SK-N-SH treated with all-trans-retinoic acid at 6 μM for 48 hours (cell line): ENCODE measurements at regions not wholly inside any gene's neighbourhood (a gene's known extent, or its start where the extent isn't known, plus 50 kb on each side); places are given as distances from the start of the nearest gene placed in this dataset.

Experiments used
- ATAC-seq: fragments of 200-7000 bp; cut with Tn5 transposase; 3 replicates; pipeline ENCODE4 v1.9.1; 2020; ENCODE audit warnings: mild to moderate bottlenecking, moderate library complexity
- ARNTL ChIP-seq: fragments of 450-650 bp; formaldehyde crosslinking; IDR thresholded peaks from 2 replicates; pipeline ENCODE4 v1.5.0; 2020; ENCODE audit warnings: low read depth, mild to moderate bottlenecking, moderate library complexity, borderline replicate concordance
- BACH2 ChIP-seq: fragments of 250-450 bp; sonication (Bioruptor Pico); IDR thresholded peaks from 2 replicates; pipeline ENCODE4 v1.9.0; 2021; ENCODE audit warnings: mild to moderate bottlenecking, borderline replicate concordance
- CSDC2 ChIP-seq: fragments of 250-450 bp; sonication (Bioruptor Pico); IDR thresholded peaks from 2 replicates; pipeline ENCODE4 v1.5.0; 2020; ENCODE audit warnings: mild to moderate bottlenecking, moderate library complexity
- ESRRG ChIP-seq: fragments of 250-450 bp; sonication (Bioruptor Pico); IDR thresholded peaks from 2 replicates; pipeline ENCODE4 v1.6.1; 2021; ENCODE audit warnings: mild to moderate bottlenecking
- GLIS3 ChIP-seq: fragments of 250-450 bp; sonication (Bioruptor Pico); IDR thresholded peaks from 2 replicates; pipeline ENCODE4 v1.5.0; 2020; ENCODE audit warnings: mild to moderate bottlenecking, moderate library complexity
- ISL1 ChIP-seq: fragments of 250-450 bp; sonication (Bioruptor Pico); IDR thresholded peaks from 2 replicates; pipeline ENCODE4 v2.1.2; 2022; ENCODE audit warnings: mild to moderate bottlenecking, moderate library complexity
- OSR1 ChIP-seq: fragments of 250-450 bp; sonication (Bioruptor Pico); IDR thresholded peaks from 2 replicates; pipeline ENCODE4 v1.8.0; 2022; ENCODE audit warnings: moderate library complexity, mild to moderate bottlenecking, inconsistent platforms
- PPARA ChIP-seq: fragments of 250-450 bp; sonication (Bioruptor Pico); IDR thresholded peaks from 2 replicates; pipeline ENCODE4 v1.5.0; 2020; ENCODE audit warnings: mild to moderate bottlenecking, borderline replicate concordance
- RARB ChIP-seq: fragments of 250-450 bp; sonication (Bioruptor Pico); IDR thresholded peaks from 2 replicates; pipeline ENCODE4 v1.8.0; 2021; ENCODE audit warnings: mild to moderate bottlenecking, moderate library complexity
- SNAI2 ChIP-seq: fragments of 250-450 bp; sonication (Bioruptor Pico); IDR thresholded peaks from 2 replicates; pipeline ENCODE4 v1.5.0; 2020; ENCODE audit warnings: mild to moderate bottlenecking, moderate library complexity
- TCF4 ChIP-seq: fragments of 250-450 bp; sonication (Bioruptor Pico); IDR thresholded peaks from 2 replicates; pipeline ENCODE4 v1.8.0; 2021; ENCODE audit warnings: mild to moderate bottlenecking, moderate library complexity, borderline replicate concordance
- TOX ChIP-seq: fragments of 250-450 bp; sonication (Bioruptor Pico); IDR thresholded peaks from 2 replicates; pipeline ENCODE4 v1.8.0; 2021; ENCODE audit warnings: mild to moderate bottlenecking, moderate library complexity, borderline replicate concordance
- ZC3H10 ChIP-seq: fragments of 250-450 bp; sonication (Bioruptor Pico); IDR thresholded peaks from 2 replicates; pipeline ENCODE4 v1.5.1; 2021; ENCODE audit warnings: mild to moderate bottlenecking, moderate library complexity
- ZFP30 ChIP-seq: fragments of 450-650 bp; formaldehyde crosslinking; IDR thresholded peaks from 2 replicates; pipeline ENCODE4 v1.5.0; 2022; ENCODE audit warnings: mild to moderate bottlenecking, moderate library complexity
- ZNF70 ChIP-seq: fragments of 450-650 bp; formaldehyde crosslinking; IDR thresholded peaks from 2 replicates; pipeline ENCODE4 v1.5.0; 2020; ENCODE audit warnings: mild to moderate bottlenecking, moderate library complexity
- ZNF8 ChIP-seq: fragments of 450-650 bp; formaldehyde crosslinking; IDR thresholded peaks from 2 replicates; pipeline ENCODE4 v1.5.0; 2020; ENCODE audit warnings: mild to moderate bottlenecking, moderate library complexity
- TF ChIP-seq, protein P1 (sequence below): fragments of 250-450 bp; sonication (Bioruptor Pico); IDR thresholded peaks from 2 replicates; pipeline ENCODE4 v1.5.1; 2020; ENCODE audit warnings: low read depth, mild to moderate bottlenecking, moderate library complexity
- TF ChIP-seq, protein P2 (sequence below): fragments of 250-450 bp; sonication (Bioruptor Pico); IDR thresholded peaks from 2 replicates; pipeline ENCODE4 v1.8.0; 2021; ENCODE audit warnings: low read depth, mild to moderate bottlenecking, moderate library complexity, borderline replicate concordance
- TF ChIP-seq, protein P3 (sequence below): fragments of 250-450 bp; sonication (Bioruptor Pico); IDR thresholded peaks from 2 replicates; pipeline ENCODE4 v1.8.0; 2020; ENCODE audit warnings: mild to moderate bottlenecking, moderate library complexity, borderline replicate concordance
- TF ChIP-seq, protein P4 (sequence below): fragments of 250-450 bp; sonication (Bioruptor Pico); IDR thresholded peaks from 2 replicates; pipeline ENCODE4 v1.5.1; 2021; ENCODE audit warnings: mild to moderate bottlenecking, moderate library complexity
- TF ChIP-seq, protein P5 (sequence below): fragments of 250-450 bp; sonication (Bioruptor Pico); IDR thresholded peaks from 2 replicates; pipeline ENCODE4 v1.5.0; 2020; ENCODE audit warnings: mild to moderate bottlenecking, moderate library complexity

DNA sequence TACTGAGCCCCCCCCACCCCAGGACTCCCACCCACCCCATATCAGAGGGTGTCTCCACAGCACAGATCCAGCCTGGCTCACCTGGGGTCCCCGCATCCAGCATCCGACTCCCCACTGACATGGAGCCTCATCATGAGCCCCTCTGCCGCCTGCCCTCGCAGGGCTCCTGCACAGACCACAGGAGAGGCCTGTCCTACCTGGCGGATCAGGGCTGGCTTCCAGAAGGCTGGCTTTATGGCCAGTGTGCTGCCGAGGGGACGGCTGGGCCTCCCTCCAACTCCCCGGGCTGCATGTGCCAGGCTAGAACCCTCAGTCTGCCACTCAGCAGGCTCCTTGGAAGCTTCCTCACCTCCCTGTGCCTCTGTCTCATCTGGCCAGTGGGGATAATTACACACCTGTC is 119.0 kb downstream of the RFLNA start:
- ATAC-seq, result no peak
- TF ChIP-seq ESRRG (CRISPR knock-in tag) (no peak), ZNF70 (CRISPR knock-in tag) (no peak), SNAI2 (CRISPR knock-in tag) (no peak), ZFP30 (CRISPR knock-in tag) (no peak), RARB (no peak), ARNTL (CRISPR knock-in tag) (no peak), ZNF8 (no peak)
- TF ChIP-seq, protein P1, sequence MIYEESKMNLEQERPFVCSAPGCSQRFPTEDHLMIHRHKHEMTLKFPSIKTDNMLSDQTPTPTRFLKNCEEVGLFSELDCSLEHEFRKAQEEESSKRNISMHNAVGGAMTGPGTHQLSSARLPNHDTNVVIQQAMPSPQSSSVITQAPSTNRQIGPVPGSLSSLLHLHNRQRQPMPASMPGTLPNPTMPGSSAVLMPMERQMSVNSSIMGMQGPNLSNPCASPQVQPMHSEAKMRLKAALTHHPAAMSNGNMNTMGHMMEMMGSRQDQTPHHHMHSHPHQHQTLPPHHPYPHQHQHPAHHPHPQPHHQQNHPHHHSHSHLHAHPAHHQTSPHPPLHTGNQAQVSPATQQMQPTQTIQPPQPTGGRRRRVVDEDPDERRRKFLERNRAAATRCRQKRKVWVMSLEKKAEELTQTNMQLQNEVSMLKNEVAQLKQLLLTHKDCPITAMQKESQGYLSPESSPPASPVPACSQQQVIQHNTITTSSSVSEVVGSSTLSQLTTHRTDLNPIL (CRISPR knock-in tag), result no peak
- TF ChIP-seq, protein P2, sequence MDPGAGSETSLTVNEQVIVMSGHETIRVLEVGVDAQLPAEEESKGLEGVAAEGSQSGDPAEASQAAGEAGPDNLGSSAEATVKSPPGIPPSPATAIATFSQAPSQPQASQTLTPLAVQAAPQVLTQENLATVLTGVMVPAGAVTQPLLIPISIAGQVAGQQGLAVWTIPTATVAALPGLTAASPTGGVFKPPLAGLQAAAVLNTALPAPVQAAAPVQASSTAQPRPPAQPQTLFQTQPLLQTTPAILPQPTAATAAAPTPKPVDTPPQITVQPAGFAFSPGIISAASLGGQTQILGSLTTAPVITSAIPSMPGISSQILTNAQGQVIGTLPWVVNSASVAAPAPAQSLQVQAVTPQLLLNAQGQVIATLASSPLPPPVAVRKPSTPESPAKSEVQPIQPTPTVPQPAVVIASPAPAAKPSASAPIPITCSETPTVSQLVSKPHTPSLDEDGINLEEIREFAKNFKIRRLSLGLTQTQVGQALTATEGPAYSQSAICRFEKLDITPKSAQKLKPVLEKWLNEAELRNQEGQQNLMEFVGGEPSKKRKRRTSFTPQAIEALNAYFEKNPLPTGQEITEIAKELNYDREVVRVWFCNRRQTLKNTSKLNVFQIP, result no peak
- TF ChIP-seq, protein P3, sequence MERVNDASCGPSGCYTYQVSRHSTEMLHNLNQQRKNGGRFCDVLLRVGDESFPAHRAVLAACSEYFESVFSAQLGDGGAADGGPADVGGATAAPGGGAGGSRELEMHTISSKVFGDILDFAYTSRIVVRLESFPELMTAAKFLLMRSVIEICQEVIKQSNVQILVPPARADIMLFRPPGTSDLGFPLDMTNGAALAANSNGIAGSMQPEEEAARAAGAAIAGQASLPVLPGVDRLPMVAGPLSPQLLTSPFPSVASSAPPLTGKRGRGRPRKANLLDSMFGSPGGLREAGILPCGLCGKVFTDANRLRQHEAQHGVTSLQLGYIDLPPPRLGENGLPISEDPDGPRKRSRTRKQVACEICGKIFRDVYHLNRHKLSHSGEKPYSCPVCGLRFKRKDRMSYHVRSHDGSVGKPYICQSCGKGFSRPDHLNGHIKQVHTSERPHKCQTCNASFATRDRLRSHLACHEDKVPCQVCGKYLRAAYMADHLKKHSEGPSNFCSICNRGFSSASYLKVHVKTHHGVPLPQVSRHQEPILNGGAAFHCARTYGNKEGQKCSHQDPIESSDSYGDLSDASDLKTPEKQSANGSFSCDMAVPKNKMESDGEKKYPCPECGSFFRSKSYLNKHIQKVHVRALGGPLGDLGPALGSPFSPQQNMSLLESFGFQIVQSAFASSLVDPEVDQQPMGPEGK, result no peak
- TF ChIP-seq, protein P4, sequence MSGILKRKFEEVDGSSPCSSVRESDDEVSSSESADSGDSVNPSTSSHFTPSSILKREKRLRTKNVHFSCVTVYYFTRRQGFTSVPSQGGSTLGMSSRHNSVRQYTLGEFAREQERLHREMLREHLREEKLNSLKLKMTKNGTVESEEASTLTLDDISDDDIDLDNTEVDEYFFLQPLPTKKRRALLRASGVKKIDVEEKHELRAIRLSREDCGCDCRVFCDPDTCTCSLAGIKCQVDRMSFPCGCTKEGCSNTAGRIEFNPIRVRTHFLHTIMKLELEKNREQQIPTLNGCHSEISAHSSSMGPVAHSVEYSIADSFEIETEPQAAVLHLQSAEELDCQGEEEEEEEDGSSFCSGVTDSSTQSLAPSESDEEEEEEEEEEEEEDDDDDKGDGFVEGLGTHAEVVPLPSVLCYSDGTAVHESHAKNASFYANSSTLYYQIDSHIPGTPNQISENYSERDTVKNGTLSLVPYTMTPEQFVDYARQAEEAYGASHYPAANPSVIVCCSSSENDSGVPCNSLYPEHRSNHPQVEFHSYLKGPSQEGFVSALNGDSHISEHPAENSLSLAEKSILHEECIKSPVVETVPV (CRISPR knock-in tag), result no peak
- TF ChIP-seq, protein P5, sequence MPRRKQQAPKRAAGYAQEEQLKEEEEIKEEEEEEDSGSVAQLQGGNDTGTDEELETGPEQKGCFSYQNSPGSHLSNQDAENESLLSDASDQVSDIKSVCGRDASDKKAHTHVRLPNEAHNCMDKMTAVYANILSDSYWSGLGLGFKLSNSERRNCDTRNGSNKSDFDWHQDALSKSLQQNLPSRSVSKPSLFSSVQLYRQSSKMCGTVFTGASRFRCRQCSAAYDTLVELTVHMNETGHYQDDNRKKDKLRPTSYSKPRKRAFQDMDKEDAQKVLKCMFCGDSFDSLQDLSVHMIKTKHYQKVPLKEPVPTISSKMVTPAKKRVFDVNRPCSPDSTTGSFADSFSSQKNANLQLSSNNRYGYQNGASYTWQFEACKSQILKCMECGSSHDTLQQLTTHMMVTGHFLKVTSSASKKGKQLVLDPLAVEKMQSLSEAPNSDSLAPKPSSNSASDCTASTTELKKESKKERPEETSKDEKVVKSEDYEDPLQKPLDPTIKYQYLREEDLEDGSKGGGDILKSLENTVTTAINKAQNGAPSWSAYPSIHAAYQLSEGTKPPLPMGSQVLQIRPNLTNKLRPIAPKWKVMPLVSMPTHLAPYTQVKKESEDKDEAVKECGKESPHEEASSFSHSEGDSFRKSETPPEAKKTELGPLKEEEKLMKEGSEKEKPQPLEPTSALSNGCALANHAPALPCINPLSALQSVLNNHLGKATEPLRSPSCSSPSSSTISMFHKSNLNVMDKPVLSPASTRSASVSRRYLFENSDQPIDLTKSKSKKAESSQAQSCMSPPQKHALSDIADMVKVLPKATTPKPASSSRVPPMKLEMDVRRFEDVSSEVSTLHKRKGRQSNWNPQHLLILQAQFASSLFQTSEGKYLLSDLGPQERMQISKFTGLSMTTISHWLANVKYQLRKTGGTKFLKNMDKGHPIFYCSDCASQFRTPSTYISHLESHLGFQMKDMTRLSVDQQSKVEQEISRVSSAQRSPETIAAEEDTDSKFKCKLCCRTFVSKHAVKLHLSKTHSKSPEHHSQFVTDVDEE (CRISPR knock-in tag), result no peak

DNA sequence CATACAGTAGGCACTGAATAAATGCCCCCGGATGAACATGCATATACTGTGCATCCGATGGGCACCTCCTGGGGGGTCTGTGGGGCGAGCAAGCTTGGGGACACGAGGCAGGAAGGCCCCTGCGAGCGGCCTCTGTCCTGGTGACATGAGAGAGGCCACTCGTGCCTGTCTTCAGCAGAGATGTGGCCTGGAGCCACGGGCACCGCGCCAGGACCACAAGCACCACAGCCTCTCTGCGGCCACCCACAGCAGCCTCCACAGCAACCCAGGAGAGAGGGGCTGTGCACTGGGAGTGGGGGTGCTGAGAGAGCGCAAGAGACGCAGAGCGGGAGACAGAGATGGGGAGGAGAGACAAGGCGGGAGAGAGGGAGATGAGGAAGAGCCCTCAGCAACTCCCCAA is 118.5 kb downstream of the RFLNA start:
- TF ChIP-seq, protein P5 (CRISPR knock-in tag), result no peak
- TF ChIP-seq GLIS3 (CRISPR knock-in tag) (no peak), TCF4 (no peak), ESRRG (CRISPR knock-in tag) (no peak), PPARA (CRISPR knock-in tag) (no peak), TOX (no peak)
- TF ChIP-seq, protein P4 (CRISPR knock-in tag), result no peak
- TF ChIP-seq, all 23 proteins: peak for 0
- no peak for ATAC-seq

DNA sequence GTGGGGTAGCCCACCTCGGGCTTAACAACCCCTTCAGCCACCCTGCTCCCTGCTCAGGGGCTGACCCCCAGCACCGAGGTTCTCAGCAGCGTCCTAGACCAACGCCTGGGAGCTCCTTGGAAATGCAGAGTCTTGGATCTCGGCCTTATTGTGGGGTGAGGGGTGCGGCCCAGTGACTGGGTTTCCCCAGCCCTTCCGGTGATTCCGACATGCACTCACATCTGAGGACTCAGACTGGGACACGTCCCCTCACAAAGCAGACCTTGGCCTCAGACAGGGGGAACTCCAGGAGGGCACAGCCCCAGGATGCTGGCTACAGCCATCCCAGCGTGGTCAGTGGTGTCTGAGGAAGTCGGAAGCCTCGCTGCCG is 117.7 kb downstream of the RFLNA start:
- ATAC-seq, result no peak
- TF ChIP-seq, protein P1 (CRISPR knock-in tag), result no peak
- TF ChIP-seq ARNTL (CRISPR knock-in tag), result no peak
- no peak for TF ChIP-seq SNAI2 (CRISPR knock-in tag)
- no peak for TF ChIP-seq ZFP30 (CRISPR knock-in tag)
- TF ChIP-seq ISL1 (CRISPR knock-in tag), result no peak
- TF ChIP-seq ZC3H10, result no peak
- no peak for TF ChIP-seq GLIS3 (CRISPR knock-in tag)
- no peak for TF ChIP-seq CSDC2 (CRISPR knock-in tag)
- no peak for TF ChIP-seq PPARA (CRISPR knock-in tag)
- TF ChIP-seq BACH2 (CRISPR knock-in tag), result no peak
- no peak for TF ChIP-seq ZNF8
- TF ChIP-seq OSR1 (CRISPR knock-in tag), result no peak
- TF ChIP-seq ZNF70 (CRISPR knock-in tag), result no peak
- TF ChIP-seq, protein P4 (CRISPR knock-in tag), result no peak
